ENCODE measurements at regions not wholly inside any gene's neighbourhood (a gene's known extent, or its start where the extent isn't known, plus 50 kb on each side); places are given as distances from the start of the nearest gene placed in this dataset.

- TF ChIP-seq CTCF (IDR thresholded peaks at IDR 0.05): no peak
- no peak overlapping the region for H3K27ac ChIP-seq
- H3K36me3 ChIP-seq: no peaks in the 10 kb centered on the region
- FAIRE-seq: no peak
- H3K4me1 ChIP-seq: no peaks in the 10 kb centered on the region
- 47 to 54% methylated on average over 1 of the region's 1 CpG for WGBS, 2 donors
- no peaks in the 10 kb centered on the region for H3K9me3 ChIP-seq
- intact Hi-C loops (cut with DNase I): no loop called here
- ATAC-seq: no peak
- DNase-seq: no peak
- no peaks in the 10 kb centered on the region for H3K27me3 ChIP-seq
- H3K4me3 ChIP-seq: no peak overlapping the region
Observed at GRCh38 chr5:63220244-63220643, 641.6 kb downstream of the LRRC70 start.

GRCh38 chr5:63217422-63217821 is 638.8 kb downstream of the LRRC70 start:
- ATAC-seq: no peak
- FAIRE-seq: no peak

GRCh38 chr5:63213256-63213655 is 634.6 kb downstream of the LRRC70 start:
- DNase-seq (no peak), ATAC-seq (no peak), FAIRE-seq (no peak)
- H3K4me3 ChIP-seq: no peak overlapping the region
- intact Hi-C loops (cut with DNase I): no loop called here
- 71% methylated on average over 2 of the region's 2 CpGs for WGBS, 2 donors
- TF ChIP-seq CTCF (IDR thresholded peaks at IDR 0.05): no peak
- no peak overlapping the region for H3K27ac ChIP-seq
- no peaks in the 10 kb centered on the region for H3K27me3 ChIP-seq
- no peaks in the 10 kb centered on the region for H3K36me3 ChIP-seq
- H3K9me3 ChIP-seq: no peaks in the 10 kb centered on the region
- H3K4me1 ChIP-seq: no peaks in the 10 kb centered on the region

More at GRCh38 chr5:63217422-63217821, 638.8 kb downstream of the LRRC70 start:
- WGBS, 2 donors: 72% methylated on average over 4 of the region's 4 CpGs
- no peak overlapping the region for H3K27ac ChIP-seq
- no peaks in the 10 kb centered on the region for H3K27me3 ChIP-seq
- H3K9me3 ChIP-seq: no peaks in the 10 kb centered on the region
- no peak for TF ChIP-seq CTCF (IDR thresholded peaks at IDR 0.05)
- H3K36me3 ChIP-seq: no peaks in the 10 kb centered on the region
- intact Hi-C loops (cut with DNase I): no loop called here
- DNase-seq: no peak
- no peaks in the 10 kb centered on the region for H3K4me1 ChIP-seq
- no peak overlapping the region for H3K4me3 ChIP-seq

- FAIRE-seq (no peak), DNase-seq (no peak), ATAC-seq (peak in 2 of 4 donors; percentile 35 to 40)
- 26 to 28% methylated on average over 2 of the region's 2 CpGs for WGBS, 2 donors
- H3K27ac ChIP-seq: no peak overlapping the region
- no peak overlapping the region for H3K4me3 ChIP-seq
- H3K36me3 ChIP-seq: no peaks in the 10 kb centered on the region
- no peak for TF ChIP-seq CTCF (IDR thresholded peaks at IDR 0.05)
- H3K4me1 ChIP-seq: no peaks in the 10 kb centered on the region
- H3K27me3 ChIP-seq: no peaks in the 10 kb centered on the region
- intact Hi-C loops (cut with DNase I): no loop called here
- H3K9me3 ChIP-seq: no peaks in the 10 kb centered on the region
Observed at GRCh38 chr5:63211448-63212132, 633.0 kb downstream of the LRRC70 start.

- Histone ChIP-seq H3K27me3 (no peaks in the 10 kb centered on the region), H3K4me3 (no peak overlapping the region), H3K4me1 (no peaks in the 10 kb centered on the region), H3K27ac (no peak overlapping the region), H3K9me3 (no peaks in the 10 kb centered on the region), H3K36me3 (no peaks in the 10 kb centered on the region)
- DNase-seq: no peak
- no peak for TF ChIP-seq CTCF (IDR thresholded peaks at IDR 0.05)
- no peak for ATAC-seq
- FAIRE-seq: no peak
- intact Hi-C loops (cut with DNase I): no loop called here
- 48 to 55% methylated on average over 2 of the region's 2 CpGs for WGBS, 2 donors
Observed at GRCh38 chr5:63205976-63206375, 627.4 kb downstream of the LRRC70 start.

Measured in pancreas (tissue), 10 donors.